HEK293 (cell line): ENCODE measurements at regions not wholly inside any gene's neighbourhood (a gene's known extent, or its start where the extent isn't known, plus 50 kb on each side); places are given as distances from the start of the nearest gene placed in this dataset.

ENCODE experiments used
- CTCF ChIA-PET: fragments of 350-600 bp; formaldehyde crosslinking; extraction: SDS; loops from one replicate; lab custom pipeline; 2021; ENCODE audit warnings: antibody characterized with exemption; lab: Yijun Ruan, JAX
- POLR2A ChIA-PET: fragments of 300-600 bp; formaldehyde crosslinking; extraction: SDS; loops from one replicate; lab custom pipeline; 2020; ENCODE audit warnings: antibody characterized with exemption, inconsistent platforms; lab: Yijun Ruan, JAX
- H3K27ac ChIP-seq: fragments of 200-500 bp; sonication (Bioruptor generic); 2 replicates; pipeline ENCODE4 v1.5.1; 2014; ENCODE audit warnings: low read depth, low read length, control low read depth, inconsistent platforms; ENCODE audit errors: extremely low read depth
- H3K36me3 ChIP-seq, 2 experiments: fragments of 200-500 bp in 1 of 2; sonication (Bioruptor generic) in 1 of 2; 1 replicate in 1 of 2; 2 replicates in 1 of 2; pipeline ENCODE4 v1.5.1; 2014 to 2017; ENCODE audit warnings: inconsistent platforms in 2 of 2, low read length in 2 of 2; ENCODE audit not compliant: control insufficient read depth in 2 of 2, insufficient read depth in 1 of 2
- H3K4me1 ChIP-seq: fragments of 200-500 bp; sonication (Bioruptor generic); 2 replicates; pipeline ENCODE4 v1.5.1; 2014; ENCODE audit warnings: mild to moderate bottlenecking, low read length, inconsistent platforms; ENCODE audit not compliant: control insufficient read depth, insufficient read depth
- H3K4me3 ChIP-seq: 2 replicates; pipeline ENCODE4 v1.5.1; 2011; ENCODE audit warnings: low read depth, mild to moderate bottlenecking, control low read depth, low read length, moderate library complexity
- H3K9me3 ChIP-seq: fragments of 200-500 bp; sonication (Bioruptor generic); 2 replicates; pipeline ENCODE4 v1.5.1; 2014; ENCODE audit warnings: low read depth, low read length, inconsistent platforms; ENCODE audit not compliant: control insufficient read depth, insufficient read depth
- AEBP2 ChIP-seq: fragments of 450-650 bp; formaldehyde crosslinking; IDR thresholded peaks from 2 replicates; pipeline ENCODE4 v1.5.1; 2016; ENCODE audit warnings: missing biosample characterization, missing genetic modification characterization, borderline replicate concordance
- CTCF ChIP-seq: fragments of 450-650 bp; formaldehyde crosslinking; IDR thresholded peaks from 2 replicates; pipeline ENCODE4 v1.5.1; 2016; ENCODE audit warnings: missing biosample characterization, missing genetic modification characterization
- GFI1B ChIP-seq: fragments of 450-650 bp; formaldehyde crosslinking; IDR thresholded peaks from 2 replicates; pipeline ENCODE4 v1.5.1; 2016; ENCODE audit warnings: missing biosample characterization, missing genetic modification characterization
- GLI2 ChIP-seq: fragments of 450-650 bp; formaldehyde crosslinking; IDR thresholded peaks from 2 replicates; pipeline ENCODE4; 2017; ENCODE audit warnings: missing biosample characterization, missing genetic modification characterization, low read depth, borderline replicate concordance
- KLF1 ChIP-seq: fragments of 450-650 bp; formaldehyde crosslinking; IDR thresholded peaks from 2 replicates; pipeline ENCODE4 v1.5.1; 2016; ENCODE audit warnings: missing biosample characterization, missing genetic modification characterization
- KLF7 ChIP-seq: fragments of 450-650 bp; formaldehyde crosslinking; IDR thresholded peaks from 2 replicates; pipeline ENCODE4 v1.5.1; 2016; ENCODE audit warnings: missing biosample characterization, missing genetic modification characterization, borderline replicate concordance
- PATZ1 ChIP-seq: fragments of 450-650 bp; formaldehyde crosslinking; IDR thresholded peaks from 2 replicates; pipeline ENCODE4 v1.5.1; 2016; ENCODE audit warnings: missing biosample characterization, missing genetic modification characterization
- TRIM28 ChIP-seq: IDR thresholded peaks from 2 replicates; pipeline ENCODE4 v1.6.1; 2011; ENCODE audit warnings: low read length, control low read depth, borderline replicate concordance
- WT1 ChIP-seq: fragments of 450-650 bp; formaldehyde crosslinking; IDR thresholded peaks from 2 replicates; pipeline ENCODE4 v1.5.1; 2016; ENCODE audit warnings: missing biosample characterization, missing genetic modification characterization
- ZBTB1 ChIP-seq: fragments of 450-650 bp; formaldehyde crosslinking; IDR thresholded peaks from 2 replicates; pipeline ENCODE4 v1.5.1; 2016; ENCODE audit warnings: missing biosample characterization, missing genetic modification characterization
- ZEB2 ChIP-seq: fragments of 450-650 bp; formaldehyde crosslinking; IDR thresholded peaks from 2 replicates; pipeline ENCODE4 v1.5.1; 2016; ENCODE audit warnings: missing biosample characterization, missing genetic modification characterization
- ZNF114 ChIP-seq: fragments of 450-650 bp; formaldehyde crosslinking; IDR thresholded peaks from 2 replicates; pipeline ENCODE4 v1.5.0; 2017; ENCODE audit warnings: missing biosample characterization, missing genetic modification characterization
- ZNF133 ChIP-seq: fragments of 450-650 bp; formaldehyde crosslinking; IDR thresholded peaks from 2 replicates; pipeline ENCODE4 v1.5.1; 2016; ENCODE audit warnings: missing biosample characterization, missing genetic modification characterization
- ZNF211 ChIP-seq: fragments of 450-650 bp; formaldehyde crosslinking; IDR thresholded peaks from 2 replicates; pipeline ENCODE4 v1.5.1; 2016; ENCODE audit warnings: low read depth, missing biosample characterization, missing genetic modification characterization
- ZNF26 ChIP-seq: fragments of 450-650 bp; formaldehyde crosslinking; IDR thresholded peaks from 2 replicates; pipeline ENCODE4 v1.5.1; 2016; ENCODE audit warnings: missing biosample characterization, missing genetic modification characterization
- ZNF274 ChIP-seq, 2 experiments: fragments of 200-500 bp in 1 of 2; fragments of 450-650 bp in 1 of 2; sonication (Bioruptor generic) in 1 of 2; formaldehyde crosslinking in 1 of 2; IDR thresholded peaks; 2 replicates each; pipeline versions ENCODE4 v1.5.1 to v1.6.1; 2014 to 2016; ENCODE audit warnings: borderline replicate concordance in 1 of 2, inconsistent platforms in 1 of 2, low read length in 1 of 2, missing biosample characterization in 1 of 2, missing genetic modification characterization in 1 of 2
- ZNF292 ChIP-seq: fragments of 450-650 bp; formaldehyde crosslinking; IDR thresholded peaks from 2 replicates; pipeline ENCODE4 v1.5.1; 2016; ENCODE audit warnings: low read depth, missing biosample characterization, missing genetic modification characterization, borderline replicate concordance
- ZNF311 ChIP-seq: fragments of 450-650 bp; formaldehyde crosslinking; IDR thresholded peaks from 2 replicates; pipeline ENCODE4 v1.5.1; 2017; ENCODE audit warnings: missing biosample characterization, missing genetic modification characterization, borderline replicate concordance
- ZNF362 ChIP-seq: fragments of 450-650 bp; formaldehyde crosslinking; IDR thresholded peaks from 2 replicates; pipeline ENCODE4 v1.5.1; 2016; ENCODE audit warnings: missing biosample characterization, missing genetic modification characterization
- ZNF610 ChIP-seq: fragments of 450-650 bp; formaldehyde crosslinking; IDR thresholded peaks from 2 replicates; pipeline ENCODE4 v1.5.1; 2016; ENCODE audit warnings: missing biosample characterization, missing genetic modification characterization, borderline replicate concordance
- ZNF621 ChIP-seq: fragments of 450-650 bp; formaldehyde crosslinking; IDR thresholded peaks from 2 replicates; pipeline ENCODE4 v1.5.1; 2017; ENCODE audit warnings: missing biosample characterization, missing genetic modification characterization
- ZNF670 ChIP-seq: fragments of 450-650 bp; formaldehyde crosslinking; IDR thresholded peaks from 2 replicates; pipeline ENCODE4 v1.5.1; 2016; ENCODE audit warnings: missing biosample characterization, missing genetic modification characterization, low read depth
- ZNF701 ChIP-seq: fragments of 450-650 bp; formaldehyde crosslinking; IDR thresholded peaks from 2 replicates; pipeline ENCODE4 v1.5.1; 2016; ENCODE audit warnings: missing biosample characterization, missing genetic modification characterization
- ZNF768 ChIP-seq: fragments of 450-650 bp; formaldehyde crosslinking; IDR thresholded peaks from 2 replicates; pipeline ENCODE4 v1.5.1; 2018; ENCODE audit warnings: missing biosample characterization, mild to moderate bottlenecking, missing genetic modification characterization
- ZNF785 ChIP-seq: fragments of 450-650 bp; formaldehyde crosslinking; IDR thresholded peaks from 2 replicates; pipeline ENCODE4 v1.5.1; 2016; ENCODE audit warnings: missing biosample characterization, missing genetic modification characterization

- H3K4me1 ChIP-seq = no peaks in the 10 kb centered on the region
- H3K36me3 ChIP-seq = no peaks in the 10 kb centered on the region
- CTCF ChIA-PET = interaction anchor here (0.6 to 1.0 kb wide), 2 partner anchors 13 to 565 kb away, joined by 3 read pairs; no protein-coding TSS in a partner anchor
- H3K27ac ChIP-seq = no peak overlapping the region
- POLR2A ChIA-PET = no interaction called here
- TF ChIP-seq AEBP2 (tag by site-specific recombination) = no peak
- no peak for TF ChIP-seq GLI2
- no peak for TF ChIP-seq ZNF785 (tag by site-specific recombination)
- TF ChIP-seq KLF1 (tag by site-specific recombination) = no peak
- TF ChIP-seq KLF7 (tag by site-specific recombination) = no peak
- TF ChIP-seq WT1 (tag by site-specific recombination) = no peak
- TF ChIP-seq ZNF621 (tag by site-specific recombination) = no peak
- no peak for TF ChIP-seq GFI1B (tag by site-specific recombination)
- no peak for TF ChIP-seq ZNF701 (tag by site-specific recombination)
- no peak for TF ChIP-seq ZNF311 (tag by site-specific recombination)
- TF ChIP-seq ZNF211 = no peak
- no peak for TF ChIP-seq ZBTB1 (tag by site-specific recombination)
- TF ChIP-seq ZNF26 (tag by site-specific recombination) = no peak
- TF ChIP-seq ZNF292 (tag by site-specific recombination) = no peak
- no peak for TF ChIP-seq CTCF (tag by site-specific recombination)
- no peak for TF ChIP-seq ZNF610 (tag by site-specific recombination)
- no peak for TF ChIP-seq ZNF274 (IDR thresholded peaks at IDR 0.05; ENCODE audit: low read length)
- TF ChIP-seq ZNF274 (tag by site-specific recombination; IDR thresholded peaks at IDR 0.05; ENCODE audit: borderline replicate concordance) = no peak
- TF ChIP-seq TRIM28 = no peak
- TF ChIP-seq ZEB2 = no peak
- no peak for TF ChIP-seq ZNF670 (tag by site-specific recombination)
- H3K4me3 ChIP-seq = no peak overlapping the region
- no peaks in the 10 kb centered on the region for H3K9me3 ChIP-seq
Measured at GRCh38 chr20:11642866-11643265, 274.8 kb upstream of the BTBD3 start.

GRCh38 chr20:11646359-11646758 lies 271.3 kb upstream of the BTBD3 start:
- Histone ChIP-seq H3K4me3 (no peak overlapping the region), H3K9me3 (no peaks in the 10 kb centered on the region), H3K4me1 (no peaks in the 10 kb centered on the region), H3K27ac (no peak overlapping the region), H3K36me3 (no peaks in the 10 kb centered on the region)
- ChIA-PET CTCF (no interaction called here), POLR2A (interaction anchor here (0.5 kb wide), 1 partner anchor 266 kb away, joined by 3 read pairs; no protein-coding TSS in a partner anchor)
- TF ChIP-seq ZNF362 (tag by site-specific recombination) (no peak), ZNF768 (tag by site-specific recombination) (no peak), ZNF114 (tag by site-specific recombination) (no peak), PATZ1 (no peak), KLF7 (tag by site-specific recombination) (no peak), ZNF133 (tag by site-specific recombination) (no peak)
